Activated T-cell treated with anti-CD3 and anti-CD28 coated beads, Interleukin-2, amount 50 U/mL, for 72 hours (primary cell): ENCODE measurements at regions not wholly inside any gene's neighbourhood (a gene's known extent, or its start where the extent isn't known, plus 50 kb on each side); places are given as distances from the start of the nearest gene placed in this dataset.
"Not testable (repeated sequence)": the region's sequence is repeated elsewhere in the genome, so short reads cannot be mapped to it uniquely, and the experiment has no call there.

ENCODE experiments used
- ATAC-seq, 2 donors: fragments of 150-1000 bp; cut with Tn5 transposase; replicated peaks in 1 of 2; 2 replicates each; pipeline ENCODE4 v1.10.0; 2021; ENCODE audit warnings: moderate library complexity in 2 of 2, mild to moderate bottlenecking in 1 of 2
- DNase-seq, 2 donors: peaks; one replicate each; pipeline ENCODE4 v3.0.0; 2021 to 2022; ENCODE audit warnings: mixed read lengths in 1 of 2
- H3K27ac Mint-ChIP-seq: one replicate; pipeline ENCODE4 v1.8.0; 2022; ENCODE audit warnings: mild to moderate bottlenecking, moderate library complexity, mixed read lengths
- H3K27me3 Mint-ChIP-seq: one replicate; pipeline ENCODE4 v1.8.0; 2022; ENCODE audit warnings: low read depth, mixed read lengths
- H3K36me3 Mint-ChIP-seq, 2 donors: one replicate each; pipeline ENCODE4 v1.8.0; 2022; ENCODE audit warnings: mixed read lengths in 2 of 2, mild to moderate bottlenecking in 1 of 2; ENCODE audit not compliant: insufficient read depth in 2 of 2
- H3K4me1 Mint-ChIP-seq: one replicate; pipeline ENCODE4 v1.8.0; 2022; ENCODE audit warnings: low read depth, mixed read lengths
- H3K4me3 Mint-ChIP-seq, 2 donors: one replicate each; pipeline ENCODE4 v1.8.0; 2022; ENCODE audit warnings: mild to moderate bottlenecking in 2 of 2, mixed read lengths in 2 of 2, moderate library complexity in 2 of 2
- H3K9me3 Mint-ChIP-seq, 2 donors: one replicate each; pipeline ENCODE4 v1.8.0; 2022; ENCODE audit warnings: mixed read lengths in 2 of 2

- peak overlapping the region; percentile 19 for H3K27ac Mint-ChIP-seq
- no peaks in the 10 kb centered on the region for H3K27me3 Mint-ChIP-seq
- peak overlapping the region; percentile 73 to 76 for H3K4me3 Mint-ChIP-seq
- H3K36me3 Mint-ChIP-seq: peaks cover 1 to 2% of the 10 kb centered on the region in 2 donors
- H3K9me3 Mint-ChIP-seq: no peaks in the 10 kb centered on the region
- peak; percentile 75 to 82 for DNase-seq
- peaks cover 34% of the 10 kb centered on the region for H3K4me1 Mint-ChIP-seq
- peak; percentile 85 to 87 for ATAC-seq
Measured at GRCh38 chr21:38910390-38911067, 104.8 kb downstream of the ETS2 start.

- ATAC-seq (no peak), DNase-seq (no peak)
- Mint-ChIP-seq H3K27me3 (peaks cover 4% of the 10 kb centered on the region), H3K9me3 (peaks cover 0 to 3% of the 10 kb centered on the region in 2 donors), H3K36me3 (peaks cover 1 to 2% of the 10 kb centered on the region in 2 donors), H3K27ac (no peak overlapping the region), H3K4me3 (no peak overlapping the region), H3K4me1 (peaks cover 34% of the 10 kb centered on the region)
Measured at GRCh38 chr21:38909929-38910328, 104.2 kb downstream of the ETS2 start.

GRCh38 chr21:38909109-38909508, 103.4 kb downstream of the ETS2 start:
- no peak overlapping the region for H3K27ac Mint-ChIP-seq
- peaks cover 5% of the 10 kb centered on the region for H3K27me3 Mint-ChIP-seq
- no peak overlapping the region for H3K4me3 Mint-ChIP-seq
- no peak for ATAC-seq
- no peak for DNase-seq
- peaks cover 0 to 4% of the 10 kb centered on the region in 2 donors for H3K9me3 Mint-ChIP-seq
- peaks cover 34% of the 10 kb centered on the region for H3K4me1 Mint-ChIP-seq
- H3K36me3 Mint-ChIP-seq: peaks cover 1 to 2% of the 10 kb centered on the region in 2 donors

GRCh38 chr21:38908537-38908936, 102.8 kb downstream of the ETS2 start:
- ATAC-seq (no peak), DNase-seq (no peak)
- H3K4me1 Mint-ChIP-seq: peaks cover 34% of the 10 kb centered on the region
- peaks cover 1 to 2% of the 10 kb centered on the region in 2 donors for H3K36me3 Mint-ChIP-seq
- H3K9me3 Mint-ChIP-seq: peaks cover 0 to 4% of the 10 kb centered on the region in 2 donors
- H3K27ac Mint-ChIP-seq: no peak overlapping the region
- peaks cover 5% of the 10 kb centered on the region for H3K27me3 Mint-ChIP-seq
- no peak overlapping the region for H3K4me3 Mint-ChIP-seq

GRCh38 chr21:38905752-38906151, 100.0 kb downstream of the ETS2 start:
- Mint-ChIP-seq H3K4me3 (no peak overlapping the region), H3K36me3 (peaks cover 10% of the 10 kb centered on the region in 2 donors), H3K9me3 (peaks cover 7 to 14% of the 10 kb centered on the region in 2 donors), H3K27me3 (peaks cover 5% of the 10 kb centered on the region), H3K27ac (no peak overlapping the region), H3K4me1 (peaks cover 18% of the 10 kb centered on the region)
- no peak for ATAC-seq
- no peak for DNase-seq

- Mint-ChIP-seq H3K9me3 (peaks cover 7 to 14% of the 10 kb centered on the region in 2 donors), H3K27ac (peak overlapping the region; percentile 2), H3K27me3 (peaks cover 5% of the 10 kb centered on the region), H3K4me3 (no peak overlapping the region), H3K36me3 (peaks cover 10% of the 10 kb centered on the region in 2 donors), H3K4me1 (peaks cover 13% of the 10 kb centered on the region)
- ATAC-seq (no peak), DNase-seq (no peak)
Measured at GRCh38 chr21:38905328-38905727, 99.6 kb downstream of the ETS2 start.

- peaks cover 25% of the 10 kb centered on the region for H3K4me1 Mint-ChIP-seq
- H3K27me3 Mint-ChIP-seq: peaks cover 5% of the 10 kb centered on the region
- H3K27ac Mint-ChIP-seq: no peak overlapping the region
- DNase-seq (no peak), ATAC-seq (no peak)
- peaks cover 9 to 17% of the 10 kb centered on the region in 2 donors for H3K9me3 Mint-ChIP-seq
- H3K36me3 Mint-ChIP-seq: peaks cover 12 to 18% of the 10 kb centered on the region in 2 donors
- no peak overlapping the region for H3K4me3 Mint-ChIP-seq
Measured at GRCh38 chr21:38903690-38904139, 98.0 kb downstream of the ETS2 start.

- H3K9me3 Mint-ChIP-seq: peaks cover 9 to 17% of the 10 kb centered on the region in 2 donors
- H3K27ac Mint-ChIP-seq: no peak overlapping the region
- peaks cover 34% of the 10 kb centered on the region for H3K4me1 Mint-ChIP-seq
- DNase-seq (no peak), ATAC-seq (no peak)
- H3K27me3 Mint-ChIP-seq: peaks cover 5% of the 10 kb centered on the region
- H3K4me3 Mint-ChIP-seq: no peak overlapping the region
- H3K36me3 Mint-ChIP-seq: peaks cover 13 to 22% of the 10 kb centered on the region in 2 donors
Measured at GRCh38 chr21:38902608-38903445, 97.1 kb downstream of the ETS2 start.

- peaks cover 13 to 22% of the 10 kb centered on the region in 2 donors for H3K36me3 Mint-ChIP-seq
- ATAC-seq (no peak), DNase-seq (no peak)
- peaks cover 9 to 17% of the 10 kb centered on the region in 2 donors for H3K9me3 Mint-ChIP-seq
- no peak overlapping the region for H3K4me3 Mint-ChIP-seq
- H3K27me3 Mint-ChIP-seq: peaks cover 8% of the 10 kb centered on the region
- H3K27ac Mint-ChIP-seq: no peak overlapping the region
- H3K4me1 Mint-ChIP-seq: peaks cover 27% of the 10 kb centered on the region
Measured at GRCh38 chr21:38900499-38900898, 94.8 kb downstream of the ETS2 start.

GRCh38 chr21:38899985-38900384, 94.3 kb downstream of the ETS2 start:
- DNase-seq (peak in 1 of 2 donors; percentile 27), ATAC-seq (peak; percentile 53 to 67)
- peaks cover 9 to 15% of the 10 kb centered on the region in 2 donors for H3K9me3 Mint-ChIP-seq
- not testable (repeated sequence) for H3K4me3 Mint-ChIP-seq, H3K27ac Mint-ChIP-seq, H3K27me3 Mint-ChIP-seq
- peaks cover 13 to 22% of the 10 kb centered on the region in 2 donors for H3K36me3 Mint-ChIP-seq
- peaks cover 27% of the 10 kb centered on the region for H3K4me1 Mint-ChIP-seq

GRCh38 chr21:38899277-38899947, 93.7 kb downstream of the ETS2 start:
- ATAC-seq (peak; percentile 86 to 89), DNase-seq (no peak)
- H3K4me1 Mint-ChIP-seq: peaks cover 27% of the 10 kb centered on the region
- no peak overlapping the region for H3K27ac Mint-ChIP-seq
- H3K9me3 Mint-ChIP-seq: peaks cover 9 to 15% of the 10 kb centered on the region in 2 donors
- H3K36me3 Mint-ChIP-seq: peaks cover 15 to 22% of the 10 kb centered on the region in 2 donors
- H3K4me3 Mint-ChIP-seq: peak overlapping the region in 1 of 2 donors; percentile 6
- H3K27me3 Mint-ChIP-seq: peaks cover 13% of the 10 kb centered on the region

GRCh38 chr21:38898422-38899096, 92.8 kb downstream of the ETS2 start:
- peaks cover 9 to 15% of the 10 kb centered on the region in 2 donors for H3K9me3 Mint-ChIP-seq
- peaks cover 27% of the 10 kb centered on the region for H3K4me1 Mint-ChIP-seq
- DNase-seq (no peak), ATAC-seq (no peak)
- H3K36me3 Mint-ChIP-seq: peaks cover 15 to 22% of the 10 kb centered on the region in 2 donors
- H3K4me3 Mint-ChIP-seq: peak overlapping the region in 1 of 2 donors; percentile 3
- no peak overlapping the region for H3K27ac Mint-ChIP-seq
- peaks cover 19% of the 10 kb centered on the region for H3K27me3 Mint-ChIP-seq
